ENCODE measurements at regions not wholly inside any gene's neighbourhood (a gene's known extent, or its start where the extent isn't known, plus 50 kb on each side); places are given as distances from the start of the nearest gene placed in this dataset.

DNA sequence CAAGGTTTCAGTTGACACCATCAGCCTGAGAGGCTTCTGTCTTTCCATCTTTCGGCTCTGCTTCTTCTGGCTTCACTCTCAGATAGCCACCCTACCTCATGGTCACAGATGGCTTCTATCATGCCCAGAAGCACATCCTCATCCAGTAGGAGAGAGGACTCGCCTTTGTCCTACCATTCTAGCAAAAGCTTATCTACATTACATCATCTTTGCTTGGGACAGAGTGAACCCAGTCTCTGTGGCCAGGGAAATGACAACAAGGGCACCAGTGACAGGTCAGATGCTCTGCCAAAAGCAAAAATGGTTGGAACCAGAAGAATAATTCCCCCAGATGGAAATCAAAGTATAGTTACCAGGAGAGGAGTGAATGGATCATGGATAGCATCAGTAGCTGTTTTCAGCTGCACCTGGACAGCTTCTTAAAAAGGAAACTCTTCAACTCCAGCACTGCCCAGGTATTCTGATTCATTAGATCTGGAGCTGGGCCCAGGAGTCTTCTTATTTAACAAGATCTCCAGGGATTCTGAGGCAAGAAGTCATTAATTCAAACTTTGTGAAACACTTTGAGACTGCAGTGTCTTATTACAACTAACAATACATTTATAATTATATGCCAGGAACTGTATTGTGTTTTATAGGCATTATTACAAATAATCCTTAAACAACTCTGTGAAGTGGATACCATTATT, 257.7 kb upstream of the UBE2E3 start:
- H3K4me3 ChIP-seq, result no peak overlapping the region
- H3K4me1 ChIP-seq, result no peaks in the 10 kb centered on the region
- TF ChIP-seq, protein P1, sequence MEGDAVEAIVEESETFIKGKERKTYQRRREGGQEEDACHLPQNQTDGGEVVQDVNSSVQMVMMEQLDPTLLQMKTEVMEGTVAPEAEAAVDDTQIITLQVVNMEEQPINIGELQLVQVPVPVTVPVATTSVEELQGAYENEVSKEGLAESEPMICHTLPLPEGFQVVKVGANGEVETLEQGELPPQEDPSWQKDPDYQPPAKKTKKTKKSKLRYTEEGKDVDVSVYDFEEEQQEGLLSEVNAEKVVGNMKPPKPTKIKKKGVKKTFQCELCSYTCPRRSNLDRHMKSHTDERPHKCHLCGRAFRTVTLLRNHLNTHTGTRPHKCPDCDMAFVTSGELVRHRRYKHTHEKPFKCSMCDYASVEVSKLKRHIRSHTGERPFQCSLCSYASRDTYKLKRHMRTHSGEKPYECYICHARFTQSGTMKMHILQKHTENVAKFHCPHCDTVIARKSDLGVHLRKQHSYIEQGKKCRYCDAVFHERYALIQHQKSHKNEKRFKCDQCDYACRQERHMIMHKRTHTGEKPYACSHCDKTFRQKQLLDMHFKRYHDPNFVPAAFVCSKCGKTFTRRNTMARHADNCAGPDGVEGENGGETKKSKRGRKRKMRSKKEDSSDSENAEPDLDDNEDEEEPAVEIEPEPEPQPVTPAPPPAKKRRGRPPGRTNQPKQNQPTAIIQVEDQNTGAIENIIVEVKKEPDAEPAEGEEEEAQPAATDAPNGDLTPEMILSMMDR (IDR thresholded peaks at IDR 0.05), result no peak
- WGBS, 2 donors, result 73 to 74% methylated on average over 2 of the region's 2 CpGs
- H3K27me3 ChIP-seq, result no peaks in the 10 kb centered on the region
- no peak overlapping the region for H3K27ac ChIP-seq
- ATAC-seq (no peak), DNase-seq (no peak)
- intact Hi-C loops (cut with DNase I), result no loop called here
- H3K36me3 ChIP-seq (replicated peaks in 1 of 2; ENCODE audit: insufficient read depth in 1 of 2, low read depth in 2 of 2), result no peaks in the 10 kb centered on the region
- H3K9me3 ChIP-seq, result no peaks in the 10 kb centered on the region

DNA sequence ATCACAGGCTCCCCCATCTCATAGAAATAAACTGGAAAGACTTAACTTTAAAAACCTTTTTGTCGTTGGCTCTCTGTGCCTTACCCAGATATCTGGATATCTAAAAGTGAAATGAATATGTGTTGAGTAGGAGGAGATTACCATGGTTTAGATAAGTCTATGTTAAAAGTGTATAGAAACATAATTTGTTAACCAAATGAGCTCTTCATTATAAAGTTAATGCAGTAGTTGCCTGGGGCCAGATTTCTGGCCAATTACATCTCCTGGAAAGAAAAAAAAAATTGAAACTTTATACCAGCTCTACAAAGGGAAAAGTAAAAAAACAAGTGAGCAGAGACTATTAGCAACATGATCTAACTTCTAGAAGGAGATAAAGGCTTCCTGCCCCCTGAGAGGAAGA, 259.6 kb upstream of the UBE2E3 start:
- TF ChIP-seq, protein P1 (IDR thresholded peaks at IDR 0.05), result no peak
- TF ChIP-seq POLR2A (IDR thresholded peaks at IDR 0.05), result no peak
- Histone ChIP-seq H3K9me3 (no peaks in the 10 kb centered on the region), H3K4me1 (no peaks in the 10 kb centered on the region), H3K36me3 (replicated peaks in 1 of 2; ENCODE audit: insufficient read depth in 1 of 2, low read depth in 2 of 2) (no peaks in the 10 kb centered on the region), H3K4me3 (no peak overlapping the region), H3K27ac (no peak overlapping the region), H3K27me3 (no peaks in the 10 kb centered on the region)
- no peak for ATAC-seq
- no peak for DNase-seq
- intact Hi-C loops (cut with DNase I), result no loop called here
- 48 to 68% methylated on average over 1 of the region's 1 CpG for WGBS, 2 donors

DNA sequence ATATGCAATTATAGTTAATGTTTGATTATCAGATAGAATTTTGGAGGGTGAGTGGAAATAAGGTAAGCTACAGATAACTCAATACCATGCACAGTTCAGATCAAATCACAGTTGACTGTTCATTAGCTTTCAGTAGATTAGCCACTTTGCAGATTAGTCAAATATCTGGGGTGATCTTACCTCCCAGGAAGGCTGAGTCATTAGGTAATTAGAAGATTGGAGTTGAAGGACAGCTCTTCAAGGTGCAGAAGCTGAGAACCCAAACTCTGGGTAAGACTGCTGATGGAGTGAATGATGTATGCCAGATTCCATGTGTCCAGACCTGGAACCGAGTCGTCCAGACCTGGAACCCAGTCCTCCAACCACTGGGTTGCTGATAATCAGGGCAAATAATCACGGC, 262.8 kb upstream of the UBE2E3 start:
- no peak for ATAC-seq
- H3K4me3 ChIP-seq, result no peak overlapping the region
- H3K36me3 ChIP-seq (replicated peaks in 1 of 2; ENCODE audit: insufficient read depth in 1 of 2, low read depth in 2 of 2), result no peaks in the 10 kb centered on the region
- intact Hi-C loops (cut with DNase I), result no loop called here
- no peak for DNase-seq
- no peaks in the 10 kb centered on the region for H3K4me1 ChIP-seq
- TF ChIP-seq, protein P1 (IDR thresholded peaks at IDR 0.05), result no peak
- no peak for TF ChIP-seq POLR2A (IDR thresholded peaks at IDR 0.05)
- no peaks in the 10 kb centered on the region for H3K27me3 ChIP-seq
- WGBS, 2 donors, result 48 to 50% methylated on average over 3 of the region's 3 CpGs
- no peak overlapping the region for H3K27ac ChIP-seq
- H3K9me3 ChIP-seq, result no peaks in the 10 kb centered on the region

DNA sequence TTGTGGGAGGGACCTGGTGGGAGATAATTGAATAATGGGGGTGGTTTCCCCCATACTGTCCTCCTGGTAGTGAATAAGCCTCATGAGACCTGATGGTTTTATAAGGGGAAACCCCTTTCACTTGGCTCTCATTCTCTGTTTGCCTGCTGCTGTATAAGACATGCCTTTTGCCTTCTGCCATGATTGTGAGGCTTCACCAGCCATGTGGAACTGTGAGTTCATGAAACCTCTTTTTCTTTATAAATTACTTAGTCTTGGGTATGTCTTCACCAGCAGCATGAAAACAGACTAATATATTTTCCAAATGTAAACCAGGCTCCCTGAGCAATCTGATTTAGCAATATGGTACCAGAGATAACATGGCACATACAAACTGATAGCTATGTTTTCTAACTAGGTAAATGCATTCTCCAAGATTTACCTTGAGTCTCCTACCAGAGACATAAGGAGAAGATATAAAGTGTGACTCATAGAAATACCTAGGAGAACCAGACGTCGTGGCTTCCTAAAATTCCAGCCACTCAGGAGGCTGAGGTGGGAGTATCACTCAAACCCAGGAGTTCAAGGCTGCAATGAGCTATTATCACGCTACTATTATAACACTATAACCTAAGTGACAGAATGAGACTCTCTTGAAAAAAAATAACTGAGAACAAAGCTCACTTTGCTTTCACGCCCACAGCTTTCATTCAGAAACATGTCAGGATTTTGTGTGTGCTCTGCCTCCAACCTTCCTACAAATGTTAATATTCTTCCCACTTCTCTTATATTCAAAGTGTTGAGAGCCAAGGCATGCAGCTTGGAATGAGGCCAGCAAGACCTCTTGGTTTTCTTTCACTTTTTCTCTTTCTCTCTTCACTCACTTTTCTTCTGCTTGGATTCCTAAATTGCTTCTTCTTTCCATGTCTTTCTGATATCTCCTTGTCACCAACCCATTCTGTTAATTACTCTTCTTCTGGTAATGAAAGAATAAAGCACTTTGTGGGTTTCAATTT, 263.9 kb upstream of the UBE2E3 start:
- Histone ChIP-seq H3K36me3 (replicated peaks in 1 of 2; ENCODE audit: insufficient read depth in 1 of 2, low read depth in 2 of 2) (no peaks in the 10 kb centered on the region), H3K27me3 (no peaks in the 10 kb centered on the region), H3K4me3 (no peak overlapping the region), H3K27ac (no peak overlapping the region), H3K9me3 (no peaks in the 10 kb centered on the region), H3K4me1 (no peaks in the 10 kb centered on the region)
- TF ChIP-seq, protein P1 (IDR thresholded peaks at IDR 0.05), result no peak
- TF ChIP-seq POLR2A (IDR thresholded peaks at IDR 0.05), result no peak
- ATAC-seq (no peak), DNase-seq (no peak)
- intact Hi-C loops (cut with DNase I), result no loop called here
- WGBS, 2 donors, result 72 to 75% methylated on average over 4 of the region's 4 CpGs
